Medulla oblongata (tissue), 1 donor: ENCODE measurements at regions not wholly inside any gene's neighbourhood (a gene's known extent, or its start where the extent isn't known, plus 50 kb on each side); places are given as distances from the start of the nearest gene placed in this dataset.
"Not testable (repeated sequence)": the region's sequence is repeated elsewhere in the genome, so short reads cannot be mapped to it uniquely, and the experiment has no call there.

ENCODE experiments used
- DNase-seq: peaks from one replicate; pipeline ENCODE4 v3.0.0-alpha.2; 2015; ENCODE audit errors: extremely low spot score

GRCh38 chr5:166823360-166823759 is 1468.1 kb upstream of the WWC1 start:
- DNase-seq, result no peak

DNA sequence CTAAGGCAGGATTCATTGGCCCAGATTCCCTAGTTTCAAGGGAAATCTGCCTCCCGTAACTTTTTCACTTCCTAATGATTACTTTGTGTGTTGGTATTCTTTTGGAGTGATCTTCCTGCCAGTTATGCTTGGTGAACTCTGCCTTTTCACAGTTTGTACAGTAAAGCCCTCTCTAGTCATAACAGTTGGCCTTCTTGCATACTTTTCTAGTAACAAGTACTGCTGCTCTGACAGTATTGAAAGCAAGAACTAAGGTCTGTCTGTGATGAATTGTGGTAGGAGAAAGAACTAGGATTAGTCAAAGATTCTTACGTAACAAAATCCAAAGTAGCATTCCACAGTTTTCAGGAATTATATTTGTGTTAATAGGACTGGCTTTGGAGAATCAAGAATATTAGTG is 1457.2 kb upstream of the WWC1 start:
- no peak for DNase-seq

DNA sequence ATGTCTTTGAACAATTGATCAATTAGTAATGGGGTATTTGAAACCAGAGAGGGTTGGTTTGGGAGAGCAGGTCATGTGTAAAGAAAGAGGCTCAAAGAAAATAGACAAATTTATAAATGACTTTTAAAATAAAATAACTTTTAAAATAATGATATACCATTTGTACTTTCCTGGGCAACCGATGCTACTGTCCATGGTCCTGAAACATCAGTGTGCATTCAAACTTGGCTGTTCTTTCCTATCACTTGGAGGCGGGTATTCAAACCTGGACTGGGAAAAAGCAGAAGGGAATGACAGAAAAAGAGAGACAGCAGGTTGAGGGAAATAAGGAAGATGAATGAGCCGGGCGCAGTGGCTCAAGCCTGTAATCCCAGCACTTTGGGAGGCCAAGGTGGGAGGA is 1446.4 kb upstream of the WWC1 start:
- no peak for DNase-seq

- DNase-seq, result no peak
Observed at GRCh38 chr5:166856791-166857190, 1434.7 kb upstream of the WWC1 start.

DNA sequence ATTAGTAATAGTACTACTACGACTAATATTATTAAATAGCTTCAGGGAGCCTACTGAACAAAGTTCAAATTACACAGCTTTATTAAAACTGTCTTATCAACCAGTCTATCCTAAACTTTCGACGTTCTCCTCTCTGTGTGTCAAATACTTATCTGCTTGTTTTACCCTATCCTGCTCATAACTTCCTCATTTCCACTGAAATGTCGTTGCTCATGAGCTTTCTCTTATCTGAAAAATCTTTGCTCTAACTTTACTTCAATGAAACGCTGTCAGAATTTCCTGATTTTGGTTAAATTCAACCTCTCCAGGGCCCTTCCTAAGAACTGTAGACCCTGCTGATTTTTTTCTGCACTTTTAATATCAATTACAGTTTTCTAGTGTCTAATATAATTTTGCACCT is 1431.0 kb upstream of the WWC1 start:
- DNase-seq, result no peak

DNA sequence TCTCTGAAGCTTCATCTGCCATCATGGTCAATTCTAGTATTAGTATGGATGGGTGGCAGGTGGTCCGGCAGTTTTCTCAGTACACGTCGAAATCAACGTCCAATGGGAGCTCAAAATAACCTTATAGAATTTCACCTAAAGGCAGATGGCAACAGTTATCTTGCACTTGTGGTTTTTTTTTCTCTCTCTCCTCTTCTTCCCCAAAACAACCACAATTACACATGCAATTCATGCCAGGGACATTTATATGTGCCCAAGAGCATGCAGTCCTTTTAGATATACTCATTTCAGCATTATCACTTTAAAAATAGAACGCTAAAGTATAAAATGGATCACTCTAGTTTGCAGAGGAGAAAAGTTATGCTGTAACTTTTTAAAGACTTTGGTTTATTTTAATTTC is 1428.9 kb upstream of the WWC1 start:
- DNase-seq, result no peak

- no peak for DNase-seq
Observed at GRCh38 chr5:166865206-166865605, 1426.2 kb upstream of the WWC1 start.

- DNase-seq, result no peak
Observed at GRCh38 chr5:166880456-166880855, 1411.0 kb upstream of the WWC1 start.

GRCh38 chr5:166881802-166882201 is 1409.6 kb upstream of the WWC1 start:
- DNase-seq, result no peak

- no peak for DNase-seq
Observed at GRCh38 chr5:166883016-166883415, 1408.4 kb upstream of the WWC1 start.

DNA sequence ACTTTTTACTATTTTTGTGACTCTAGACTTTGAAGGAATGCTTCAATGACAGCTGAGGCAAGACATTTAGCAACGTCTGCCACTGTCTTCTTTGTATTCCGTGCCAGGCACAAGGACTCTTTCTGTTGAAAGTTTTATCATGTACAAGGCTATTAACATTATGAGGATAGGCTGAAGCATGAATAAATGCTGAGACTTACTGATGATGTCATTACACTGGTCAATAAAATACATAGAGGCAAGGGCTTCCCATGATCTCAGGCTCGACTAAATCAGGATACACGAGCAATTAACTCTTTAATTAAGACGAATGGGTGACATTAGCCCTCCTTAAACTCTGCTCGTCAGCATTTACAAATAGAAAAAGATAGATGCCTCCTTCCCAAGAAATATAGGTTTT is 1393.3 kb upstream of the WWC1 start:
- DNase-seq, result no peak

DNA sequence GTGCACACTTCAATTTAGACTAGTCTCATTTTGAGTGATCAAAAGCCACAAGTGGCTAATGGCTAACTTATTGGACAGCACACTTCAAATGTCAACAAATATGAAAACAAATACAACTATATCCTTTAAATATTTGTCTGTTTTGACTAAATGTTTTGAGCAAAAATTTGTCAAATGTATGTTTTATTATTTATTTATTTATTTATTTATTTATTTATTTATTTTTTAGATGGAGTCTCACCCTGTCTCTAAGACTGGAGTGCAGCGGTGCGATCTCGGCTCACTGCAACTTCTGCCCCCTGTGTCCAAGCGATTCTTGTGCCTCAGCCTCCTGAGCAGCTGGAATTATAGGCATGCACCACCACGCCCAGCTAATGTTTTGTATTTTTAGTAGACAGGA is 1392.1 kb upstream of the WWC1 start:
- DNase-seq, result no peak

GRCh38 chr5:166904571-166904970 is 1386.9 kb upstream of the WWC1 start:
- no peak for DNase-seq

- no peak for DNase-seq
Observed at GRCh38 chr5:166906991-166907713, 1384.3 kb upstream of the WWC1 start.

DNA sequence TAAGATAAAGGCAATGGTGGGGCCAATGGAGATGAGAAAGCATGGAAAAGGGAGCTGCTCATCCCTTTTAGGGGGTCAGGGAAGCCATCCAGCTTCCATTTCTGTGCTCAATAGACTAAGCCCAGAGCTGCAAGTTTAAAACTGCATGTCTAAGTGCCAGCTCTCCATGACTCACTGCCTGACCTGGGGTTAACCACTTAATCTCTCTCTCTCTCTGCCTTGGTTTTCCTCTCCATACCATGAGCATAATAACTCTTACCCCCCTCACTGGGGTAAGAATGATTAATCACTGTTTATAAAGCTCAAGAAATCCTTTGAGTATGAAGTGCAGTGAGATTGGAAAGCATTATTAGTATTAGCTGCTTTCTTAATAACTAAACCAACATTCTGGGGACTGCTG is 1382.4 kb upstream of the WWC1 start:
- no peak for DNase-seq

DNA sequence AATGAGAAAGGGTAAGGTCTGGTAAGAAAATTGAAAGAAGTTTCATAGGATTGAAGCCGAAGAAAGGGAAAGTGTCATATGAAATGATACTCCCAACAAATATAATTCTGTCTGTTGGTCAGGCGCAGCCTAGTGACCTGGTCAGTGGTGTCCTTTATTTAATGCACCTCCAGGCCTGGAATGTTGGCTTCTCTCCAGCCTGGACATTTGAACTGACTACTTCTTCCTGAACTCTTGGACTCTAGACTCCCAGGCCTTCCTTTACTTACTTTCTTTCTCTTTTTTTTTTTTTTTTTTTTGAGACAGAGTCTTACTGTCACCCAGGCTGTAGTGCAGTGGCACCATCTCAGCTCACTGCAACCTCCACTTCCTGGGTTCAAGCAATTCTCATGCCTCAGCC is 1381.5 kb upstream of the WWC1 start:
- no peak for DNase-seq

DNA sequence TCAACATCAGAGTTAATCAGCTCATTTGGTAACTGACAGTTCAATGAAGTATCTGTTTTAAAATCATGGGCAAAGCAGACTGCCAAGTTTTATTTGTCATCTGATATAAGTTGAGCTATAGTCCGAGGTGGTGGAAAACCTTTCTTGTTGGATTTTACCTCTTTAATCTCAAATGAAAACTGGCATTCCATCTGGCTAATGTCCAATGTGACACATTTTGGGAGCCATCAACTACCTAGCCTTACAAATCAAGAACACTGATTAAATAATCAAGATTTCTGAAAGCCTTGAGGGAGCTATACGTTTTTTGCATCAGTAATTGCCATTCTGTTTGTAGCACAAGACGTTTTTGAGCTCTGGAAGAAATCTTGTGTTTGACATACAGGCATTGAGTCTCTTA is 1380.5 kb upstream of the WWC1 start:
- DNase-seq, result no peak

DNA sequence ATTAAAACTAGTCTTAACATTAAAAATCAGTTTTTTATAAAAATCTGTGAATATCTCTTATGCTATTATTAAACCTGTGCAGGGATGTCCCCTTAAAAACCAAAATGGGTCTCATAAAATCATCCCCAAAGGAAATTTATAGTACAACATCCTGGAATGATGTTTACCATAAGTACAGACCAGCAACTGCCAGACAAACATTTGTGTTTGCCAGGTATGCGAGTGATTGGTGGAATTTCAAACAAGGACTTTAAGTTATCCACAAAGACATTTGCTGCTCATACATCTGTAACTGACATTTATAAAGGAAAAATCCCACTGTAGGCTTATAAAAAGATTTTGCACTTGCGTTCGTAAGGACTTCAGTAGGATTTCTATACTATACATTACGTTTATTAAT is 1375.4 kb upstream of the WWC1 start:
- no peak for DNase-seq

DNA sequence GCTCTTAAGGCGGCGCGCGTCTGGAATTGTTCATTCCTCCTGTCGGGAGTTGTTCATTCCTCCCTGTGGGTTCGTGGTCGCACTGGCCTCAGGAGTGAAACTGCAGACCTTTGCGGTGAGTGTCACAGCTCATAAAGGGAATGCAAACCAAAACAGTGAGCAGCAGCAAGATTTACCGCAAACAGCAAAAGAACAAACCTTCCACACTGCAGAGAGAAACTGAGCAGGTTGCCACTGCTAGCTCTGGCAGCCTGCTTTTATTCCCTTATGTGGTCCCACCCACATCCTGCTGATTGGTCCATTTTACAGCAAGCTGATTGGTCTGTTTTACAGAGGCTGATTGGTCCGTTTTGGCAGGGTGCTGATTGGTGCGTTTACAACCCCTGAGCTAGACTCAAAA is 1365.3 kb upstream of the WWC1 start:
- no peak for DNase-seq

DNA sequence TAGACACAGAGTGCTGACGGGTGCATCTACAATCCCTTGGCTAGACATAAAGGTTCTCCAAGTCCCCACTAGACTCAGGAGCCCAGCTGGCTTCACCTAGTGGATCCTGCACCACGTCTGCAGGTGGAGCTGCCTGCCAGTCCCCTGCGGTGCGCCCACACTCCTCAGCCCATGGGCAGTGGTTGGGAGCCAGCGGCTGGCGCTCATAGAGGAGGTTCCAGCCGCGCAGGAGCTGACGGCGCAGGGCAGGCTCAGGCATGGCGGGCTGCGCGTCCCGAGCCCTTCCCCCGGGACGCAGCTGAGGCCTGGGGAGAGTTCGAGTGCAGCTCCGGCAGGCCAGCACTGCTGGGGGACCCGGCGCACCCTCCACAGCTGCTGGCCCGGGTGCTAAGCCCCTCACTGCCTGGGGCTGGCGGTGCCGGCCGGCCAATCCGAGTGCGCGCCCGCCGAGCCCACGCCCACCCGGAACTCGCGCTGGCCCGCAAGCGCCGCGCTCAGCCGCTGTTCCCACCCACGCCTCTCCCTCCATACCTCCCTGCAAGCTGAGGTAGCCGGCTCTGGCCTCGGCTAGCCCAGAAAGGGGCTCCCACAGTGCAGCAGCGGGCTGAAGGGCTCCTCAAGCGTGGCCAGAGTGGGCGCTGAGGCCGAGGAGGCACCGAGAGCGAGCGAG is 1364.5 kb upstream of the WWC1 start:
- DNase-seq, result not testable (repeated sequence)

GRCh38 chr5:166936351-166936750 is 1355.1 kb upstream of the WWC1 start:
- no peak for DNase-seq

DNA sequence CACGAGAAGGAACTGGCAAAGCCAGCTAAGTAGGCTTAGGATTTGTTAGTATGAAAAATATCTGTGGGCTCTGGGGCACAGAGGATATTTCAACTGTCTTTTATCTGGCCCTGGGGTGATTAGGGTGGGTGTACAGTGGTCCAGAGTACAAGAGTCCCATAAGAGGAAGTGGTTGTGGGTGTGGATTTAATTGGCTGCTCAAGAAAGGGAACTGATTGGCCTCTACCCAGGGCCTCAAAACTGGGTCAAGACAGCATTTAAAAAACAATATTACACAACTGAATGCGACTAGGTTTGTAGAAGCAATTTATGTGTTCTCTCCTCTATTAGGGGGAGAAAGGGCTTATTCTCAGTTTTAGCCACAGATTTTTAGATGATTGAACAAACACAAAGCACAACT is 1353.4 kb upstream of the WWC1 start:
- no peak for DNase-seq

DNA sequence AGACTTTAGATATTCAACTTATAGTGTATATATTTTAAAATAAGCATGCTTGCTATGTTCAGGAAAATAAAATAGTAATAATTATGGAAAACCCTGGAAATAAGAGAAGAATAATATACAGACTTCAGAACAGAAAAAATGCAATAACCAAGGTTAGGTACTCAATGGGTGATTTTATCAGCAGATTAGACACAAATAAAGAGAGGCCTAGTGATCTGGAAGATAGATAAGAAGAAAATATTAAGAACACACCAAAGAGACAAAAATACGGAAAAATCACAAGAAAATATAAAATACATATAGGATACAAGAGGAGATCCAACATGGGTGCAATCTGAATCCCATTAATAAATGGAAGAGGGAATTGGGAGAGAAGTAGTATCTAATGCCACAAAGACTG is 1348.5 kb upstream of the WWC1 start:
- DNase-seq, result no peak

DNA sequence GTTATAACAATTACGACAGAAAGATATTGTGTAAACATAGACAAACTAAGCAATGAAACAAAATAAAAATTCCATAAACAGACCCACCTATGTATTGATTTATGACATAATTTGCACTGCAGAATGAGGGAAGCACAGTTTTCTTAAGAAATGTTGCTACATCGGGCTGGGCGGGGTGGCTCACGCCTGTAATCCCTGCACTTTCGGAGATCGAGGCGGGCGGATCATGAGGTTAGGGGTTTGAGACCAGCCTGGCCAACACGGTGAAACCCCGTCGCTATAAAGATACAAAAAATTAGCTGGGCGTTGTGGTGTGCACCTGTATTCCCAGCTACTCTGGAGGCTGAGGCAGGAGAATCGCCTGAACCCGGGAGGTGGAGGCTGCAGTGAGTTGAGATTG is 1344.4 kb upstream of the WWC1 start:
- no peak for DNase-seq
